Muscle of leg (tissue), 3 donors: ENCODE measurements at regions not wholly inside any gene's neighbourhood (a gene's known extent, or its start where the extent isn't known, plus 50 kb on each side); places are given as distances from the start of the nearest gene placed in this dataset.
A peak's percentile ranks its signal among the peaks of the same experiment; 100 is the strongest.

Experiments
- DNase-seq: peaks from one replicate; pipeline ENCODE4 v3.0.0; 2013
- H3K27ac ChIP-seq: one replicate; pipeline ENCODE4 v1.5.1; 2013; ENCODE audit warnings: mild to moderate bottlenecking, low read length, control low read depth
- H3K27me3 ChIP-seq: one replicate; pipeline ENCODE4 v1.6.1; 2013; ENCODE audit warnings: low read length; ENCODE audit not compliant: control insufficient read depth, insufficient read depth
- H3K36me3 ChIP-seq: one replicate; pipeline ENCODE4 v1.6.1; 2013; ENCODE audit warnings: low read length; ENCODE audit not compliant: control insufficient read depth, insufficient read depth
- H3K4me1 ChIP-seq: one replicate; pipeline ENCODE4 v1.6.1; 2013; ENCODE audit warnings: low read length; ENCODE audit not compliant: control insufficient read depth, insufficient read depth
- H3K4me3 ChIP-seq: one replicate; pipeline ENCODE4 v1.5.1; 2013; ENCODE audit warnings: low read length, control low read depth
- H3K9me3 ChIP-seq: replicated peaks from 2 replicates; pipeline ENCODE4 v1.6.1; 2013; ENCODE audit warnings: low read depth, low read length; ENCODE audit not compliant: control insufficient read depth
- WGBS: methylation state at CpG from one replicate; pipeline ENCODE4 v1.1.5; 2013; ENCODE audit warnings: missing lambda C conversion rate; ENCODE audit not compliant: insufficient coverage; 5-methylcytosine and 5-hydroxymethylcytosine counted together

DNA sequence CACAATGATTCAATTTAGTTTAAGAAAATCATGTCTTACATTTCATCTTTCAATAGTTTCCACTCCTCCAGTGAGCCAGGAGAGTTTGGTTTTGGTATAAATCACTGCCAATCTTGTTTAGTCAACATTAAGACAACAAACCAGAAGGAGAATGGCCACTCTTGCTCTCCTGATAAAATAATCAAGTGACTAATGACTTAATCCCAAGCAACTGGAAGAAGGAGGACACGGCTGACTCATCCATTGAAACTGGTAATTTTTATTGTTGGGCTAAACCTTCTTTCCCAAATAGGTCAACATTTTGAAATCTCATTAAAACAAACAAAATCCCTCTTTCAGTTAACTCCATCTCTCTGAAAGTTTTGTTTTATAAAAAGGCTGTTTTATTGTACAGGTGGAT, 230.2 kb downstream of the CLCN4 start:
- DNase-seq: no peak
- H3K4me1 ChIP-seq: no peaks in the 10 kb centered on the region
- peaks cover 2% of the 10 kb centered on the region for H3K27me3 ChIP-seq
- no peak overlapping the region for H3K4me3 ChIP-seq
- no peaks in the 10 kb centered on the region for H3K9me3 ChIP-seq
- no CpG with 5 or more reads among the region's 1 CpG for WGBS
- no peak overlapping the region for H3K27ac ChIP-seq
- H3K36me3 ChIP-seq: no peaks in the 10 kb centered on the region

DNA sequence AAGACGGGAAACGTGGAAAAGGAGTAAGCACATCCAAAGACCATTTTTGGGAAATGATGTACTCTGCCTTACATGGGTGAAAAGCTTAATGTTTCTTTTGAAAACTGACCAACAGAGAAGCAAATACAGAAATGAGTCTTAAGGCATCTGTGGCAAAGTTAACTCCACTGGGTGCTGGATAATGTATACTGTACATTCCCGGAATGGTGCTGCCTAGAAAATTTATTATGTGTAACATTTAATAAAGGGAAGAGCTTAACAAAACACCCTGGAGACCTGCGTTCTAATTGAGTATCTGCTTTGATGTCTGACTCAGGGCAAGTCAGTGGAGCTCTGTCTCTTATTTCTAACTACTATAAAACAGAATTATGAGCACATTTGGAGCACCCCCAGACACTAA, 230.2 kb downstream of the MID1 start:
- 37% methylated on average over 2 of the region's 4 CpGs for WGBS
- H3K27ac ChIP-seq: no peak overlapping the region
- DNase-seq: no peak

DNA sequence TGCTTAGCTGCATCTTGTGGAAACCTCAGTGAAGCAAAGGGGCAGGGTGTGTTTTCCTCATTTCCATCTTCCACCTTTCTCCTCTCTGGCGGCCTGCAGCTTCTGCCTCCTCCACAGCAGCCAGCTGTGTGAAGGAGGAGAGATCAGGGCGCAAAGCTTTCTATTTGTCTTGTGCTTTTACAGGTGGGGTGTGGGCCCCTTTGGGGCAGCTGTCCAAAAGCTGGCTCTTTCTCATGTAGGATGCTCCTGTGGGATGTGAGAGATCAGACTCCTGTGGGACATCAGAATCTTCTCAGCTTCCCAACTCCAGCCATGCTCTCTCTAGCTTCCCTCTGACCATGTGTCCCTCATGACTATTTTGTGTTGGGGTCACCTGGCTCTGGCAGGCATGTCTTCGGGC, 227.1 kb downstream of the MID1 start:
- Histone ChIP-seq H3K4me3 (no peak overlapping the region), H3K27me3 (peaks cover 8% of the 10 kb centered on the region), H3K36me3 (no peaks in the 10 kb centered on the region), H3K27ac (no peak overlapping the region), H3K4me1 (peaks cover 2% of the 10 kb centered on the region), H3K9me3 (no peaks in the 10 kb centered on the region)
- WGBS: 67% methylated on average over 1 of the region's 3 CpGs
- DNase-seq: no peak

More for the DNA sequence above, 230.2 kb downstream of the MID1 start:
- no peak overlapping the region for H3K4me3 ChIP-seq
- H3K36me3 ChIP-seq: no peaks in the 10 kb centered on the region
- H3K4me1 ChIP-seq: peaks cover 2% of the 10 kb centered on the region
- H3K9me3 ChIP-seq: no peaks in the 10 kb centered on the region
- H3K27me3 ChIP-seq: peaks cover 8% of the 10 kb centered on the region

DNA sequence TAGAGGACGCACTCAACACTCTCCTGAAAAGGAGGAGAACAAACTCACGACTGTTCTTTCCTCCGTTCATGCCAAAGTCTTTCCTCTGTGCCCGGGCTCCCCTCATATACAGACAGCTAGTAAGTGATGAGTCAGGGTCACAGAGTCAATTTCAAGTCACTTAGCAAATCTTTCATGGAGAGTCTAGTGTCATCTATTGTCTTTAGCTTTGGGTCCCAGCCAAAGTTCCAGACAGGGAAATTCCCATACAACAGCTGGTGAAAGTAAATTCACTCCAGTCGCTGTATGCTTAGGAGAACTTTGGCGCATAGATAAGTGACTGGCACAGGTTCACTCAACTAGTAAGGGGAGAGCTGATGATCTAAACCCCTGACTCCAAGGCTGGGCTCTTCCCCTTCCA, 226.5 kb downstream of the MID1 start:
- peaks cover 8% of the 10 kb centered on the region for H3K27me3 ChIP-seq
- peak; percentile 56 for DNase-seq
- WGBS: no CpG with 5 or more reads among the region's 6 CpGs
- no peaks in the 10 kb centered on the region for H3K36me3 ChIP-seq
- H3K9me3 ChIP-seq: no peaks in the 10 kb centered on the region
- H3K4me3 ChIP-seq: no peak overlapping the region
- no peak overlapping the region for H3K27ac ChIP-seq
- H3K4me1 ChIP-seq: peaks cover 2% of the 10 kb centered on the region

DNA sequence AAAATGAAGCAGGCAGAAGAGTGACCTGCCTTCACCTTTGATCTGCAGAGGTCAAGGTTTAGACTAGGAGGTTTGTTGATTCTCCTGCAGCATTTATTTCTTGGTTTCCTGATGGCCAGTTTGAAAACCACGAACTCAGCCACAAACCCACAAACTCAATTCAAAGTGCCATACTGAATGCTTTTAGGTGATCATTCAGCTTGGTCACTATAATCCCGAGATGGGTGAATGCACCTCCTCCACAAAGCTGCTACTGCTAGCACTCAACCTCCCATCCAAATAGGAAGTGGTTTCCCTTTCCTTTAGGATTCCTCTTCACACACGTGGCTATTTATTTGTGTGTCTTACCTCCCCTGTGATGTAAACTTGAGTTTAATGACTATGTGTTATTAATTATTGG, 225.2 kb downstream of the MID1 start:
- Histone ChIP-seq H3K4me3 (no peak overlapping the region), H3K27me3 (peaks cover 8% of the 10 kb centered on the region), H3K4me1 (peaks cover 2% of the 10 kb centered on the region), H3K36me3 (no peaks in the 10 kb centered on the region), H3K9me3 (no peaks in the 10 kb centered on the region), H3K27ac (no peak overlapping the region)
- 79% methylated on average over 2 of the region's 3 CpGs for WGBS
- no peak for DNase-seq
